GM21515 (cell line): ENCODE measurements at regions not wholly inside any gene's neighbourhood (a gene's known extent, or its start where the extent isn't known, plus 50 kb on each side); places are given as distances from the start of the nearest gene placed in this dataset.

ENCODE experiments used
- ATAC-seq: cut with Tn5 transposase; IDR thresholded peaks from one replicate; pipeline ENCODE4 v1.9.1; 2021; ENCODE audit not compliant: unreplicated experiment

DNA sequence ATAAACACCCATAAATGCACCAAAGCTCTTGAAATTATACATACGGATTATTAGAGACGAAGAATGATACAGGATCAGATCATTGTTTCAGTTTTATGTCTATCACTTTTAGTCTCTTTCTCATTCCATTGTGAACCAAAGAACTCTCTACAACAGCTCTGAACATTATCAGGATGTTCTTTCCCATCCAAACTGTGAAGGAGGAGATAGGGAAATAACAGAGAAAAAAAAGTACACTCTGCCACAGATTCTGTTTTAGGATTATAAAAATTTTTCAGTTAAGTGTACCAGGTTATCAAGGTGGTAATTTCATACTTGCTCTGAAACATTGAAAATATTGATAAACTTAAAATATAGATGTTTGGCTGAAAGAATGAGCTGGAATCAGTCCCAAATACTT lies 270.9 kb downstream of the MZT1 start:
- ATAC-seq, result no peak

GRCh38 chr13:72453161-72453560 lies 274.3 kb downstream of the MZT1 start:
- ATAC-seq, result no peak

- no peak for ATAC-seq
Measured at GRCh38 chr13:72448082-72448481, 279.3 kb downstream of the MZT1 start.

GRCh38 chr13:72444999-72445398 lies 282.4 kb downstream of the MZT1 start:
- no peak for ATAC-seq

DNA sequence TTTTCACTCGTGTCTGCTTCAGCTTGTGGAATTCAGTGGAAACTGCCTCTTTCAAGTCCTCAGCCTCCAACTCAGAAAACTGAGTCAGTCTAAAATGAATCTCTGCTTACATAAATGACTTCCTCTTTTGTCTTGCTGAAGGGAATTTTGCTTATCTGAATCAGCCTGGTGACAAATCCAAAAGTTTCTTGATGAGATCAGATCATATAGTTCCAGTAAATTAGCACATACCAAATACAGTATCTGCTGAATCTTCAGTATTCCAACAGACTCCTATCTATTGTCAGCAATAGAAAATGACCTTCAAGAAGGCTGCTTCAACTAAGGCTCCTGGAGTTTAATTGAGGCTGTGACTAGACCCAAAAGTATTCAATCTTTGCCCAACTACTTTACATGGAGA lies 290.0 kb downstream of the MZT1 start:
- ATAC-seq, result no peak

DNA sequence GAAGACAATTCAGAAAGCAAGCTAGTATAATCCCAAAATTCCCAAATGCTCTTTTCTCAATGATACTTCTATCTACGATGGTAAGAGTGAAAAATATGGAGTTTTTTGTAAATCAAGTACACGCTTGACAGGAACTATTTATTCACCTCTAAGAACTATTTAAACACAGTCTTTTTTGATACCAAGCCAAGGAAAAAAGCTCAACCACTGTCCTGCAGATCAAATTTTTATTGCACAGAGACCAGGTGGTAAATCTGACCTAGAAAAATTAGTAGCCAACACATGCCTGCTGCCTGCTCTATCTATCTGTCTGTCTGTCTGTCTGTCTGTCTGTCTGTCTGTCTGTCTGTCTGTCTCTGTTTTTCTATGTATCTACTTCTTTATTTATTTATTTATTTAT lies 292.2 kb downstream of the MZT1 start:
- no peak for ATAC-seq

DNA sequence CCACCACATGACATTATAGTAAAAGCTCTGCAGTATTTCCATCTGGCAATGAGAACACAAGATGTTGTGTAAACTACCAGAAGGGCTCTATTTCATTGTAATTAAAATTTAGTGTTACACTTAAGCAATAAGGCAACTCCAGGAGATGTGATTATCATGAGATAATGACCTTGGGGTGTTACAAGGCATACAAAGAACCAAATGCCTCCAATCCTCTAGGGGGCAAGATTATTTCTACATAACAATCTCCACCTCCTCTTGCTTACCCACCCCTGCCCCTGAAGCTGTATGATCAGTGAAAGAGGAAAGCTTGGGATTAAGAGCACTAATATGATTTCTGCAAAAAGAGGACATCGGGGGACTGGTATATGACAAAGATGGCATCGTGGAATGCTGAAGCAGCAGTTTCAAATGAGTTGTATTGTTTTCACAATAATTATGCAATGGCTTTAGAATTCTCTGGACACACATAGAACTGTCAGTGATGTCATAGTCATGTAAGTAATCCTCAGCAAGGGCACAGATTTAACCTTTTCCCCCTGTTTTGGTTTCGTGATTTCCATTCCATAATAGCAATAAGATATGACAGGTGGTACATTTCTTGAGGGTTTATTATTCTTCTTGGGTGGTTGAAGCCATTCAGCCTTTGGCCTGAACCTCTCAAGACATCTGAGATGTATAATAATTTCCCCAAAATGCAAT lies 295.3 kb downstream of the MZT1 start:
- no peak for ATAC-seq

- ATAC-seq, result no peak
Measured at GRCh38 chr13:72430923-72431322, 296.5 kb downstream of the MZT1 start.

GRCh38 chr13:72427757-72428528 lies 299.5 kb downstream of the MZT1 start:
- ATAC-seq, result no peak

DNA sequence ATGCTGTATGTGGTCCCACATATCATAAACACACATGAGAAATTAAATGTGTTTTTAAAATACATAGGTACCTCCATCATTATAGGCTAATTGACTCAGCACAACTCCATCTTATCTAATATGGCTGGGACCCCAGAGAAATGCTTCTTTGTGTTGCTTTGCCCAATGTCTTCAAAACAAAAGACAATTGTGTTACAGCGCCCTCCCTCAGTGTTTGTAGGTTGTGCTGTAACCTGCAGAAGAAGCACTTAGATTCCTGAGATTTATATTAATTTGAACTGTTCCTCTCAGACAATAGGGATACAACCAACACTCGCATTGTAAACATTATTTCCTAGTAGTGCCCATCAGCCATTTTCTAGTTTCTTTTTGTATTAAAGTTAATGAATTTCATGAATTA lies 303.4 kb downstream of the MZT1 start:
- ATAC-seq, result no peak

DNA sequence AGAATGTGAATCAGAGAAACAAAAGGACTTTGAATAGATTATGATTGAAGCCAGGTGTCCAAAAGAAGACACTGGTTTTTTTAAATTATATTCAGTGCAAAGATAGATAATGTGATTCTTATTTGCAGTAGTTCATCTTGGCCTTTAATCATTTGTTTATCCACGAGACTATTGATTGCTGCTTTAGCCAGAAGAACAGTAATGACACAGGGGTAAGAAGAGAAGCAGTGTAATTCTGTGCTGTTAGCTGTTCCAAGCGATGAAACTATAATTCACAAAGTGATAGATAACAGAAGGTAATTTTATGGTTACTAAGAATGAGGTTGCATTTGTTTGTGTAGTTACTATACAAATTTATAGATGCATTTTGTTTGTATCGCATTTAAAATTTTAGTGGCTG lies 311.6 kb downstream of the MZT1 start:
- no peak for ATAC-seq

DNA sequence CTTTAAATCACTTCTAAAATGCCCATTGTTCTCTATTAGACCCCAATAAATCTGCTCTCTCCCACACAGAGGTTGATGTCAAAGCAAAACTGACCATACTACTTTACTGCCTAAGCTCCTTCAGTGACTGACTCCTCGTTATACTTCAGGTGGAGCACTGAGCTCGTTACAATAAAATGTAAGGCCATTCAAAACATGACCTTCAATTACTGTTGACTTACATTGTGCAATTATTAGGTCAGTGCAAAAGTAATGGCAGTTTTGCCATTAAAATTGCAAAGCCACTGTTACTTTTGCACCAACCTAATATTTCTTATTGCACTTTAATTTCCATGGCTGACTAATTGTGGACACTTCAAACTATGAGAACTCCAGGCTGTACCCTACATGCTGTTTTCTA lies 314.9 kb downstream of the MZT1 start:
- no peak for ATAC-seq

DNA sequence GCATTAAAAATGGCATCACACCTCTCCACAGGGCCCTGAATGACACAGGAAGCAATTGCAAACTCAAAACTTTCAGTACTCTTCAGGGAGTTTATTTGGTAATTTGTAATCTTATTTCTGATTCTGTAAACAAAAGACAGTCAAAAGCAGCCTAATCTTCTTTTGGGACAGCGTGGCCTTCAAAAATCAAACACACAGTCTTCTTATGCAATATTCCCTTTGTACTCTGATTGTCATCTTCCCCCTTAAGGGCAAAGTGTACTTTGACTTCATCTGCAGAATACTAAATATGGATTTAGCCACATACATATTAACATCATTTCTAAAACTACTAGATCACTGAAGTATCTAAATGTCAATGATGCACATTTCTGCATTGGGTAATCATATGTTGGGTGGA lies 322.0 kb downstream of the MZT1 start:
- ATAC-seq, result no peak

DNA sequence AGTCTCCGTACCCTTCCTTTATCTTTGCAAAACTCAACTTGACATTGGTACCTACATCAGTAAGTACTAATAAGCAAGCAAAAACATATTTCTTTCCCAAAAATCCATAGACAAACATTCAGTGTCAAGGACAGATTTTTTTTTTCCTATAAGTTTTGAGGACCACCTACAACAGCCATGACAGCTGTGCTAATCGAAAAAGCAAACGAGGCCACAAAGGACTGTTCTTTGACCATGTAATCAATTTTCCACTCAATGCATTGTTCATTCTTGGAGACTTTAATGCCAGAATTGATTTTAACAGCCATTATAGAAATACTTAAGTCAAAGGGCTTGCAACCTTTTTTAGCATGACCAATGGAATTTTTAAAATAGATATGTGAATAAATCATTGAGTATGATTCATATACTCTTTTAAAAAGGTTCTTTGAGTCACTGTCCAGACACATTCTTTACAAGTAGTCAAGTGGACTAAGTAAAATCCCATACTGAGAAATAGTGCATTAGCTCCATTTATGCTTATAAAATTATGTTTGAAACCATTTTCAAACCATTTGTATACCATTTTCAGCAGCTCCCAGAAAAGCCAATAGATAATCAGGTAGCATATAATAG lies 323.9 kb downstream of the MZT1 start:
- ATAC-seq, result no peak

DNA sequence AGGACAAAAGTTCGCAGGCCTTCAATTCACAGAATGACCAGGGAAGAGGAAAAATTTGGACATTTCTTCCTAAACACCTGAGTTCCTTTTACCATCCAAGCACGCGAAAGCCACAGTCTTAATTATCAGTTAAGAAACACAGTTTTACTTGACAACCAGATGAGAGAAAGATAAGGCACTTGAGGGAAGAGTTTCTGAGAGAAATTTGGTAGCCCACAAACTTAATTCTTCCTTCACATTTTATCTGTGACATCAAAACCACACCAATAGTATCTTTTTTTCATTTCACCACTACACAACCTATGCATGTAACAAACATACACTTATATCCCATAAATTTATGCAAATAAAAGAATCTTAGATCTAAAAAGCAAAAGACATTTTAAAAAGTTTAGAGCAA lies 326.6 kb downstream of the MZT1 start:
- ATAC-seq, result no peak

DNA sequence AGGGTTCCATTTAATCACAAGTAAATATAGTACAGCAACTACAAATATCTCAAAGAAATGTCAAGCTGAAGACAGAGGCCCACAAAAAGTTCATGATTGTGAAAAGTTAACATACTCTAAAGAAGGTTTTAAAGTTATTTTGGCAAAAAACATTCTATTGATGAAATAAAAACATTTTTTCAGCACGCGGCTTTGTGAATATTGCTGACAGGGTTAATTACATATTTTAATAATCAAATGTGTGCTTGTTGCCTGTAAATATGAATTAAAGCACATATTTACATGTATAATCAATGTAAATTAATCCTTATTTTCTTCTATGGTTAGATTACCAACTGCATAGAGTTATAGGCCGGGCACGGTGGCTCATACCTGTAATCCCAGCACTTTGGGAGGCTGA lies 328.1 kb downstream of the MZT1 start:
- no peak for ATAC-seq

DNA sequence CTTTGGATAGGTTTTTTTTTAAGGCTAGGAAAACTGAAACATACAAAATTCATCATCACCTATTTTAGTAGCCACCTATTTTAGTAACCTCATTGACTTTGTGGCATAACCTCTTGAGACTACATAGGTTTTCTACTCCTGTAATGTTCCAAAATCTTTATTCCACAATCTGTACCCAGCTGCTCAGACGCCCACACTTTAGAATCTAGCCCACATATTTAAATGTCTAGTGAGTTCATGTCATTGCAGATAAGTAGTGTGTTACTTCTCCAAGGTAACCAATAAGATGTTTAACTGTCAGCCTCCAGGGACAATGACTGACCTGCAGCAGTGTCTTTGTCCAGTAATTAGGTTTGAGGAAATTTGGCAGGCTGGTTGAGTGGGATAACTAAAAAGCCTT lies 330.2 kb downstream of the MZT1 start:
- ATAC-seq, result no peak

GRCh38 chr13:72390909-72391308 lies 336.5 kb downstream of the MZT1 start:
- no peak for ATAC-seq

GRCh38 chr13:72386138-72386684 lies 341.2 kb downstream of the MZT1 start:
- ATAC-seq, result no peak

GRCh38 chr13:72384879-72385278 lies 342.6 kb downstream of the MZT1 start:
- no peak for ATAC-seq

GRCh38 chr13:72384186-72384823 lies 343.1 kb downstream of the MZT1 start:
- ATAC-seq, result no peak

GRCh38 chr13:72383646-72384045 lies 343.8 kb downstream of the MZT1 start:
- ATAC-seq, result no peak
